Neuronal stem cell (in vitro differentiated cells): ENCODE measurements at regions not wholly inside any gene's neighbourhood (a gene's known extent, or its start where the extent isn't known, plus 50 kb on each side); places are given as distances from the start of the nearest gene placed in this dataset.

ENCODE experiments used
- DNase-seq: peaks from one replicate; pipeline ENCODE4 v3.0.0-alpha.2; 2013; ENCODE audit warnings: low spot score
- H2AFZ ChIP-seq: one replicate; pipeline ENCODE4 v1.6.1; 2013; ENCODE audit warnings: mild to moderate bottlenecking, low read length, inconsistent platforms
- H2AK5ac ChIP-seq: 2 replicates; pipeline ENCODE4 v1.6.1; 2013; ENCODE audit warnings: low read depth, mild to moderate bottlenecking, inconsistent platforms, low read length, moderate library complexity, mixed read lengths
- H2BK120ac ChIP-seq: 2 replicates; pipeline ENCODE4 v1.6.1; 2013; ENCODE audit warnings: low read depth, mild to moderate bottlenecking, inconsistent platforms, low read length, moderate library complexity, mixed read lengths
- H2BK12ac ChIP-seq: one replicate; pipeline ENCODE4 v1.6.1; 2013; ENCODE audit warnings: low read length, inconsistent platforms
- H2BK15ac ChIP-seq: 2 replicates; pipeline ENCODE4 v1.6.1; 2013; ENCODE audit warnings: mild to moderate bottlenecking, low read length, inconsistent platforms, mixed read lengths
- H2BK5ac ChIP-seq: one replicate; pipeline ENCODE4 v1.6.1; 2013; ENCODE audit warnings: inconsistent platforms, mild to moderate bottlenecking, low read length, moderate library complexity
- H3K14ac ChIP-seq: one replicate; pipeline ENCODE4 v1.6.1; 2013; ENCODE audit warnings: low read length, inconsistent platforms
- H3K18ac ChIP-seq: 2 replicates; pipeline ENCODE4 v1.6.1; 2013; ENCODE audit warnings: low read length, inconsistent platforms
- H3K23ac ChIP-seq: 2 replicates; pipeline ENCODE4 v1.6.1; 2013; ENCODE audit warnings: low read depth, mild to moderate bottlenecking, mixed read lengths, low read length, inconsistent platforms; ENCODE audit not compliant: poor library complexity
- H3K27ac ChIP-seq: replicated peaks from 3 replicates; pipeline ENCODE4 v1.5.1; 2013; ENCODE audit warnings: low read length, inconsistent platforms
- H3K27me3 ChIP-seq, 3 experiments: 2 replicates each; pipeline ENCODE4 v1.6.1; 2013; ENCODE audit warnings: low read length in 3 of 3, mild to moderate bottlenecking in 2 of 3, inconsistent platforms in 1 of 3, low read depth in 1 of 3, mixed read lengths in 1 of 3, moderate library complexity in 1 of 3; ENCODE audit not compliant: control insufficient read depth in 3 of 3, insufficient read depth in 3 of 3
- H3K36me3 ChIP-seq, 2 donors: replicated peaks in 1 of 2; 2 replicates each; pipeline ENCODE4 v1.6.1; 2013; ENCODE audit warnings: low read length in 2 of 2; ENCODE audit not compliant: control insufficient read depth in 2 of 2, insufficient read depth in 2 of 2
- H3K4ac ChIP-seq: 2 replicates; pipeline ENCODE4 v1.6.1; 2013; ENCODE audit warnings: inconsistent platforms, mild to moderate bottlenecking, low read length, moderate library complexity
- H3K4me1 ChIP-seq, 2 donors: 1 replicate in 1 of 2; 2 replicates in 1 of 2; pipeline ENCODE4 v1.6.1; 2013; ENCODE audit warnings: low read length in 2 of 2, low read depth in 1 of 2; ENCODE audit not compliant: control insufficient read depth in 2 of 2, insufficient read depth in 1 of 2
- H3K4me2 ChIP-seq: one replicate; pipeline ENCODE4 v1.6.1; 2013; ENCODE audit warnings: mild to moderate bottlenecking, low read length, inconsistent platforms; ENCODE audit not compliant: insufficient read depth, poor library complexity, severe bottlenecking
- H3K4me3 ChIP-seq, 2 donors: 2 replicates each; pipeline ENCODE4 v1.5.1; 2013; ENCODE audit warnings: low read length in 2 of 2, mild to moderate bottlenecking in 2 of 2, inconsistent platforms in 1 of 2, moderate library complexity in 1 of 2
- H3K79me1 ChIP-seq: one replicate; pipeline ENCODE4 v1.6.1; 2013; ENCODE audit warnings: low read depth, mild to moderate bottlenecking, inconsistent platforms, low read length, moderate library complexity
- H3K9ac ChIP-seq: one replicate; pipeline ENCODE4 v1.6.1; 2013; ENCODE audit warnings: mild to moderate bottlenecking, low read depth, low read length, inconsistent platforms; ENCODE audit not compliant: poor library complexity
- H3K9me3 ChIP-seq, 2 donors: replicated peaks in 1 of 2; 2 replicates each; pipeline versions ENCODE3 to v1.6.1; 2013; ENCODE audit warnings: low read length in 2 of 2, mild to moderate bottlenecking in 2 of 2, inconsistent platforms in 1 of 2, low read depth in 1 of 2, mixed read lengths in 1 of 2, moderate library complexity in 1 of 2; ENCODE audit not compliant: control insufficient read depth in 2 of 2, insufficient read depth in 1 of 2
- H4K8ac ChIP-seq: one replicate; pipeline ENCODE4 v1.6.1; 2013; ENCODE audit warnings: low read depth, mild to moderate bottlenecking, inconsistent platforms, low read length, moderate library complexity
- H4K91ac ChIP-seq: one replicate; pipeline ENCODE4 v1.6.1; 2013; ENCODE audit warnings: low read length, low read depth, mild to moderate bottlenecking, inconsistent platforms; ENCODE audit not compliant: poor library complexity
- WGBS, 2 donors: extraction: QIAGEN DNeasy Blood & Tissue Kit; methylation state at CpG; one replicate each; pipeline ENCODE4 v1.1.7; 2013; ENCODE audit warnings: missing lambda C conversion rate in 2 of 2, mixed read lengths in 1 of 2; ENCODE audit not compliant: insufficient read length in 2 of 2, insufficient replicate concordance in 1 of 2; ENCODE audit errors: extremely low coverage in 2 of 2; 5-methylcytosine and 5-hydroxymethylcytosine counted together

GRCh38 chr14:86602263-86602662 is 1072.3 kb downstream of the FLRT2 start:
- no peak overlapping the region for H3K9ac ChIP-seq
- no peaks in the 10 kb centered on the region for H3K9me3 ChIP-seq
- H3K14ac ChIP-seq = no peak overlapping the region
- no peak overlapping the region for H3K18ac ChIP-seq
- H3K4me2 ChIP-seq = no peak overlapping the region
- WGBS, 2 donors = no CpG with 5 or more reads among the region's 3 CpGs
- H3K4me1 ChIP-seq = no peaks in the 10 kb centered on the region
- H3K27ac ChIP-seq = no peak overlapping the region
- H4K91ac ChIP-seq = no peak overlapping the region
- no peak overlapping the region for H2BK12ac ChIP-seq
- H2BK120ac ChIP-seq = no peak overlapping the region
- H4K8ac ChIP-seq = no peak overlapping the region
- no peak overlapping the region for H2AFZ ChIP-seq
- no peaks in the 10 kb centered on the region for H3K79me1 ChIP-seq
- no peak overlapping the region for H2BK15ac ChIP-seq
- no peak for DNase-seq
- H2BK5ac ChIP-seq = no peak overlapping the region
- H3K4me3 ChIP-seq = no peak overlapping the region
- H3K4ac ChIP-seq = no peak overlapping the region
- H3K23ac ChIP-seq = no peak overlapping the region
- H3K36me3 ChIP-seq = no peaks in the 10 kb centered on the region
- H3K27me3 ChIP-seq = no peaks in the 10 kb centered on the region
- no peak overlapping the region for H2AK5ac ChIP-seq

GRCh38 chr14:86601813-86602212 is 1071.9 kb downstream of the FLRT2 start:
- no peak overlapping the region for H3K9ac ChIP-seq
- no peak for DNase-seq
- H3K18ac ChIP-seq = no peak overlapping the region
- no peak overlapping the region for H2BK5ac ChIP-seq
- H3K9me3 ChIP-seq = no peaks in the 10 kb centered on the region
- no peak overlapping the region for H2BK15ac ChIP-seq
- H3K4me3 ChIP-seq = no peak overlapping the region
- no peak overlapping the region for H4K8ac ChIP-seq
- H3K23ac ChIP-seq = no peak overlapping the region
- H2BK12ac ChIP-seq = no peak overlapping the region
- H3K14ac ChIP-seq = no peak overlapping the region
- H3K36me3 ChIP-seq = no peaks in the 10 kb centered on the region
- no peak overlapping the region for H3K27ac ChIP-seq
- H3K27me3 ChIP-seq = no peaks in the 10 kb centered on the region
- H3K4ac ChIP-seq = no peak overlapping the region
- WGBS, 2 donors = no CpG with 5 or more reads among the region's 2 CpGs
- H2AFZ ChIP-seq = no peak overlapping the region
- no peaks in the 10 kb centered on the region for H3K4me1 ChIP-seq
- H2BK120ac ChIP-seq = no peak overlapping the region
- no peaks in the 10 kb centered on the region for H3K79me1 ChIP-seq
- H4K91ac ChIP-seq = no peak overlapping the region
- H3K4me2 ChIP-seq = no peak overlapping the region
- H2AK5ac ChIP-seq = no peak overlapping the region

GRCh38 chr14:86597279-86597678 is 1067.3 kb downstream of the FLRT2 start:
- Histone ChIP-seq H3K4me1 (no peaks in the 10 kb centered on the region), H3K14ac (no peak overlapping the region), H3K23ac (no peak overlapping the region), H3K27me3 (no peaks in the 10 kb centered on the region), H2BK120ac (no peak overlapping the region), H3K9ac (no peak overlapping the region), H2AK5ac (no peak overlapping the region), H3K4me3 (no peak overlapping the region), H3K79me1 (no peaks in the 10 kb centered on the region), H2BK5ac (no peak overlapping the region), H3K9me3 (no peaks in the 10 kb centered on the region), H3K4ac (no peak overlapping the region), H3K36me3 (no peaks in the 10 kb centered on the region), H3K4me2 (no peak overlapping the region), H4K91ac (no peak overlapping the region), H3K27ac (no peak overlapping the region), H3K18ac (no peak overlapping the region), H2BK12ac (no peak overlapping the region), H2AFZ (no peak overlapping the region), H4K8ac (no peak overlapping the region), H2BK15ac (no peak overlapping the region)
- no CpG with 5 or more reads among the region's 4 CpGs for WGBS, 2 donors
- DNase-seq = no peak

GRCh38 chr14:86596024-86596423 is 1066.1 kb downstream of the FLRT2 start:
- H3K79me1 ChIP-seq = no peaks in the 10 kb centered on the region
- H3K4me3 ChIP-seq = no peak overlapping the region
- no CpG with 5 or more reads among the region's 5 CpGs for WGBS, 2 donors
- no peak overlapping the region for H3K14ac ChIP-seq
- no peak overlapping the region for H4K91ac ChIP-seq
- H3K9ac ChIP-seq = no peak overlapping the region
- H3K18ac ChIP-seq = no peak overlapping the region
- H4K8ac ChIP-seq = no peak overlapping the region
- H2AFZ ChIP-seq = no peak overlapping the region
- no peaks in the 10 kb centered on the region for H3K9me3 ChIP-seq
- H3K4me1 ChIP-seq = no peaks in the 10 kb centered on the region
- no peaks in the 10 kb centered on the region for H3K27me3 ChIP-seq
- H2BK15ac ChIP-seq = no peak overlapping the region
- no peak overlapping the region for H3K4ac ChIP-seq
- no peak overlapping the region for H2AK5ac ChIP-seq
- H3K23ac ChIP-seq = no peak overlapping the region
- no peaks in the 10 kb centered on the region for H3K36me3 ChIP-seq
- H2BK12ac ChIP-seq = no peak overlapping the region
- H2BK5ac ChIP-seq = no peak overlapping the region
- H2BK120ac ChIP-seq = no peak overlapping the region
- H3K4me2 ChIP-seq = no peak overlapping the region
- DNase-seq = no peak
- no peak overlapping the region for H3K27ac ChIP-seq
